ENCODE measurements at regions not wholly inside any gene's neighbourhood (a gene's known extent, or its start where the extent isn't known, plus 50 kb on each side); places are given as distances from the start of the nearest gene placed in this dataset.

- Mint-ChIP-seq H3K9me3 (ENCODE audit: unreplicated experiment) (peaks cover 4% of the 10 kb centered on the region), H3K36me3 (ENCODE audit: unreplicated experiment) (peaks cover 5% of the 10 kb centered on the region), H3K4me1 (ENCODE audit: low read depth, unreplicated experiment) (no peaks in the 10 kb centered on the region), H3K27ac (ENCODE audit: unreplicated experiment) (no peak overlapping the region), H3K4me3 (ENCODE audit: unreplicated experiment) (no peak overlapping the region), H3K27me3 (ENCODE audit: unreplicated experiment) (no peaks in the 10 kb centered on the region)
- DNase-seq: no peak
- TF ChIP-seq CTCF (IDR thresholded peaks at IDR 0.05; ENCODE audit: partially characterized antibody, unreplicated experiment): no peak
Measured at GRCh38 chr18:26736301-26736700, 129.2 kb downstream of the AQP4 start.

GRCh38 chr18:26734760-26735159 lies 130.7 kb downstream of the AQP4 start:
- Mint-ChIP-seq H3K9me3 (ENCODE audit: unreplicated experiment) (peaks cover 4% of the 10 kb centered on the region), H3K27me3 (ENCODE audit: unreplicated experiment) (no peaks in the 10 kb centered on the region), H3K27ac (ENCODE audit: unreplicated experiment) (no peak overlapping the region), H3K36me3 (ENCODE audit: unreplicated experiment) (peaks cover 5% of the 10 kb centered on the region), H3K4me3 (ENCODE audit: unreplicated experiment) (no peak overlapping the region), H3K4me1 (ENCODE audit: low read depth, unreplicated experiment) (no peaks in the 10 kb centered on the region)
- DNase-seq: no peak
- TF ChIP-seq CTCF (IDR thresholded peaks at IDR 0.05; ENCODE audit: partially characterized antibody, unreplicated experiment): no peak

GRCh38 chr18:26729449-26729848 lies 136.1 kb downstream of the AQP4 start:
- H3K4me1 Mint-ChIP-seq (ENCODE audit: low read depth, unreplicated experiment): no peaks in the 10 kb centered on the region
- TF ChIP-seq CTCF (IDR thresholded peaks at IDR 0.05; ENCODE audit: partially characterized antibody, unreplicated experiment): no peak
- H3K27me3 Mint-ChIP-seq (ENCODE audit: unreplicated experiment): no peaks in the 10 kb centered on the region
- no peak overlapping the region for H3K4me3 Mint-ChIP-seq (ENCODE audit: unreplicated experiment)
- no peak for DNase-seq
- no peaks in the 10 kb centered on the region for H3K36me3 Mint-ChIP-seq (ENCODE audit: unreplicated experiment)
- no peaks in the 10 kb centered on the region for H3K9me3 Mint-ChIP-seq (ENCODE audit: unreplicated experiment)
- H3K27ac Mint-ChIP-seq (ENCODE audit: unreplicated experiment): no peak overlapping the region

GRCh38 chr18:26729008-26729407 lies 136.5 kb downstream of the AQP4 start:
- no peak overlapping the region for H3K27ac Mint-ChIP-seq (ENCODE audit: unreplicated experiment)
- no peak overlapping the region for H3K4me3 Mint-ChIP-seq (ENCODE audit: unreplicated experiment)
- no peaks in the 10 kb centered on the region for H3K4me1 Mint-ChIP-seq (ENCODE audit: low read depth, unreplicated experiment)
- DNase-seq: no peak
- TF ChIP-seq CTCF (IDR thresholded peaks at IDR 0.05; ENCODE audit: partially characterized antibody, unreplicated experiment): no peak
- H3K9me3 Mint-ChIP-seq (ENCODE audit: unreplicated experiment): no peaks in the 10 kb centered on the region
- H3K36me3 Mint-ChIP-seq (ENCODE audit: unreplicated experiment): no peaks in the 10 kb centered on the region
- H3K27me3 Mint-ChIP-seq (ENCODE audit: unreplicated experiment): no peaks in the 10 kb centered on the region

GRCh38 chr18:26723981-26724380 lies 141.5 kb downstream of the AQP4 start:
- Mint-ChIP-seq H3K36me3 (ENCODE audit: unreplicated experiment) (no peaks in the 10 kb centered on the region), H3K27ac (ENCODE audit: unreplicated experiment) (no peak overlapping the region), H3K4me1 (ENCODE audit: low read depth, unreplicated experiment) (peaks cover 10% of the 10 kb centered on the region), H3K27me3 (ENCODE audit: unreplicated experiment) (no peaks in the 10 kb centered on the region), H3K4me3 (ENCODE audit: unreplicated experiment) (no peak overlapping the region), H3K9me3 (ENCODE audit: unreplicated experiment) (no peaks in the 10 kb centered on the region)
- TF ChIP-seq CTCF (IDR thresholded peaks at IDR 0.05; ENCODE audit: partially characterized antibody, unreplicated experiment): no peak
- no peak for DNase-seq

Data from glutamatergic neuron (in vitro differentiated cells).